ENCODE measurements at regions not wholly inside any gene's neighbourhood (a gene's known extent, or its start where the extent isn't known, plus 50 kb on each side); places are given as distances from the start of the nearest gene placed in this dataset.

DNA sequence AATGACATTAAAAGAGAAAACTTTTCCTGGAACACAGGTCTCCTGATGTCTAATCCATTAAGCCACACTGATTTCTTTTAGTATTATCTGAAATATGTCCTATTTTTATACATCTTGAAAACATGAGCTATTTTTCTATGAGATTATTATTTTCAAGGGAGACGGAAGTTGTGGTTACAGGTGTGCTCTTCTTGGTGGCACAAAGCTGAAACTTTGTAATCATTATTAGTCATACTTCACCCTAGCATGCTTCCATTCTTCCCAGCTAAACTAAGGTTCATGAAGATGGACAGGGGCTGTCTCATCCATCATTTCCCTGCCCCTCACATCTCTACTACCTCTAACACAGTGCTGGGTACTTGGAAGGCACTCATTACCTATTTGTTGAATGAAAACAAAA, 85.6 kb upstream of the POU1F1 start:
- TF ChIP-seq, protein P1, sequence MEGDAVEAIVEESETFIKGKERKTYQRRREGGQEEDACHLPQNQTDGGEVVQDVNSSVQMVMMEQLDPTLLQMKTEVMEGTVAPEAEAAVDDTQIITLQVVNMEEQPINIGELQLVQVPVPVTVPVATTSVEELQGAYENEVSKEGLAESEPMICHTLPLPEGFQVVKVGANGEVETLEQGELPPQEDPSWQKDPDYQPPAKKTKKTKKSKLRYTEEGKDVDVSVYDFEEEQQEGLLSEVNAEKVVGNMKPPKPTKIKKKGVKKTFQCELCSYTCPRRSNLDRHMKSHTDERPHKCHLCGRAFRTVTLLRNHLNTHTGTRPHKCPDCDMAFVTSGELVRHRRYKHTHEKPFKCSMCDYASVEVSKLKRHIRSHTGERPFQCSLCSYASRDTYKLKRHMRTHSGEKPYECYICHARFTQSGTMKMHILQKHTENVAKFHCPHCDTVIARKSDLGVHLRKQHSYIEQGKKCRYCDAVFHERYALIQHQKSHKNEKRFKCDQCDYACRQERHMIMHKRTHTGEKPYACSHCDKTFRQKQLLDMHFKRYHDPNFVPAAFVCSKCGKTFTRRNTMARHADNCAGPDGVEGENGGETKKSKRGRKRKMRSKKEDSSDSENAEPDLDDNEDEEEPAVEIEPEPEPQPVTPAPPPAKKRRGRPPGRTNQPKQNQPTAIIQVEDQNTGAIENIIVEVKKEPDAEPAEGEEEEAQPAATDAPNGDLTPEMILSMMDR (IDR thresholded peaks at IDR 0.05 in 4 of 5, conservative IDR thresholded peaks at IDR 0.05 in 1 of 5) = no peak
- no peak for TF ChIP-seq POLR2A (IDR thresholded peaks at IDR 0.05)

Data from gastrocnemius medialis (tissue), 4 donors.